ENCODE measurements at regions not wholly inside any gene's neighbourhood (a gene's known extent, or its start where the extent isn't known, plus 50 kb on each side); places are given as distances from the start of the nearest gene placed in this dataset.

GRCh38 chr2:43050866-43051265, 175.5 kb downstream of the ZFP36L2 start:
- TF ChIP-seq REST (IDR thresholded peaks at IDR 0.05; ENCODE audit: low read depth), result no peak
- no peak for TF ChIP-seq EZH2phosphoT487 (IDR thresholded peaks at IDR 0.05; ENCODE audit: borderline replicate concordance)
- TF ChIP-seq JUND (IDR thresholded peaks at IDR 0.05), result no peak
- no peak for TF ChIP-seq CEBPB (IDR thresholded peaks at IDR 0.05; ENCODE audit: low read depth)
- no peak for TF ChIP-seq EZH2 (IDR thresholded peaks at IDR 0.05)
- TF ChIP-seq POLR2A (IDR thresholded peaks at IDR 0.05; ENCODE audit: borderline replicate concordance, extremely low read depth, insufficient read depth, insufficient read length), result no peak
- no peak for TF ChIP-seq SIN3A (IDR thresholded peaks at IDR 0.05; ENCODE audit: low read depth)
- no peak for TF ChIP-seq POLR2AphosphoS5 (IDR thresholded peaks at IDR 0.05; ENCODE audit: low read depth, low read length)
